ENCODE measurements at regions not wholly inside any gene's neighbourhood (a gene's known extent, or its start where the extent isn't known, plus 50 kb on each side); places are given as distances from the start of the nearest gene placed in this dataset.
A peak's percentile ranks its signal among the peaks of the same experiment; 100 is the strongest.
"Not testable (repeated sequence)": the region's sequence is repeated elsewhere in the genome, so short reads cannot be mapped to it uniquely, and the experiment has no call there.

- not testable (repeated sequence) for DNase-seq
These were observed 50.5 kb upstream of the MED13L start for GRCh38 chr12:116327992-116328391.

DNA sequence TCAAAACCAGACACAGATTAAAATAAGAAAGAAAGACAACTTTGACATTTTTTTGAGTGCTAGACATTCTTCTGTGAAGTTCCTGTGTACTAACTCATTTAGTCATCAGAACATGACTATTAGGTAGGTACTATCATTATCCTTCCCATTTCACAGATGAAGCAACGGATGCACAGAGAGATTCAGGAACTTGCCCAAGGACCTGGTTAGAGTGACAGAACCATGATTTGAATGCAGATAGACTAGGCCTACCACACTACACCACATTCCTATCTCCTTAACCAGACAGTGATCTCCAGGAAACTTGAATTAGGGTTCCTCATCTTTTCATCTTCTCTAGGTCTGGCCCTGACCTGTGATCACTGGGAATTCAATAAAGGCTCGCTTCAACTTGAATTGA is 54.4 kb upstream of the MED13L start:
- DNase-seq: no peak

GRCh38 chr12:116332705-116333380 is 55.4 kb upstream of the MED13L start:
- DNase-seq: peak; percentile 63

DNA sequence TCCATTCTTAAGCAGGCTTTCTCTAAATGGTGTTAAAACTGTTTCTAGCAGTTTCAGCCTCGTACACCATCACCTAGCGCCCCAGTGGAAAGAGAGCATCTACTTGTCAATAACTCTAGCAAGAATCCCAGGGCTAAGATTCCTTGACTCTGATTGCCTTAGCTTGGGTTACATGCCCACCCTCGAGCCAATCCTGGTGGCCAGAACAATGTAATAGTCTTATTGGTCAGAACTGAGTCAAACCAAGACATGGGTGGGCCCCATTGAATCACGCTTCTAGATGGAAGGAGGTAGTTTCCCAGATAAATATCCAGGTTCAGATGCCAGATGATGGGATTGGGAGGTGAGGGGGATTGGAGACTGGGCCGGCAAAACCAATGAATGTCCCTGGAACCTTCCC is 55.9 kb upstream of the MED13L start:
- DNase-seq: no peak

DNA sequence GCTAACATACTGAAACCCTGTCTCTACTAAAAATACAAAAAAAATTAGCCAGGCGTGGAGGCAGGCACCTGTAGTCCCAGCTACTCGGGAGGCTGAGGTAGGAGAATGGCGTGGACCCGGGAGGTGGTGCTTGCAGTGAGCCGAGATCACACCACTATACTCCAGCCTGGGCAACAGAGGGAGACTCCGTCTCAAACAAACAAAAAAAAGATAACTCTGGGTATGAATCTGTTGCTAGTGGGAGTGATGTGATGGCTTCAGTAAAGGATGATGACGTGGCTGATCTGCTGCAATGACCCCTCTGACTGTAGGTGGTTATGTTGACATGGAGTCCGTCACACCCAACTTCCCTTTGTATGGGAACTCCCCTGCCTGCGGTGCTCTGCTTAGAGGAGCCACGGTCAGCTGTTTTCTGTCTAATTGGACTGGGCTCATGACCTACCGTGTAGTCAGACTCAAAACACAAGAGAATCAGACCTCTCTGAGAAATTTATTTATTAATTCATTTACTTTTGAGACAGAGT is 59.1 kb upstream of the MED13L start:
- DNase-seq: no peak

DNA sequence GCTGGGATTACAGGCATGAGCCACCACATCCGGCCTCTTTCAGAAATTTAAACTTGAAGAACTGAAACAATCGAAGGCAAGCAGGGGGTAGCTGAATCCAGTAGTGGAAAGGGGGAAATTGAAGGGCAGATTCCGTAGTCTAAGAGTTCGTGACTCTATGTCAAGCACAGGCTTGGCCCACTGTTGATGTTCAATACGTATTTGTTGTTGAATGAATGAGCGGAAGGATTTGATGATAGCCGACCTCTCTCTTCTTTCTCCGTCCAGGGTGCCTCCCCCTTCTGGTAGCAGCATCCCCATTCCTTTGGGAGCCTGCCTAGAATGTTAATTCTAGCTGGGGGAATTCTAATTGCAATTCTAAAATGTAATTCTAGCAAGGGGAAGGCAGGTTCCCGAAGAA is 59.8 kb upstream of the MED13L start:
- DNase-seq: no peak

DNA sequence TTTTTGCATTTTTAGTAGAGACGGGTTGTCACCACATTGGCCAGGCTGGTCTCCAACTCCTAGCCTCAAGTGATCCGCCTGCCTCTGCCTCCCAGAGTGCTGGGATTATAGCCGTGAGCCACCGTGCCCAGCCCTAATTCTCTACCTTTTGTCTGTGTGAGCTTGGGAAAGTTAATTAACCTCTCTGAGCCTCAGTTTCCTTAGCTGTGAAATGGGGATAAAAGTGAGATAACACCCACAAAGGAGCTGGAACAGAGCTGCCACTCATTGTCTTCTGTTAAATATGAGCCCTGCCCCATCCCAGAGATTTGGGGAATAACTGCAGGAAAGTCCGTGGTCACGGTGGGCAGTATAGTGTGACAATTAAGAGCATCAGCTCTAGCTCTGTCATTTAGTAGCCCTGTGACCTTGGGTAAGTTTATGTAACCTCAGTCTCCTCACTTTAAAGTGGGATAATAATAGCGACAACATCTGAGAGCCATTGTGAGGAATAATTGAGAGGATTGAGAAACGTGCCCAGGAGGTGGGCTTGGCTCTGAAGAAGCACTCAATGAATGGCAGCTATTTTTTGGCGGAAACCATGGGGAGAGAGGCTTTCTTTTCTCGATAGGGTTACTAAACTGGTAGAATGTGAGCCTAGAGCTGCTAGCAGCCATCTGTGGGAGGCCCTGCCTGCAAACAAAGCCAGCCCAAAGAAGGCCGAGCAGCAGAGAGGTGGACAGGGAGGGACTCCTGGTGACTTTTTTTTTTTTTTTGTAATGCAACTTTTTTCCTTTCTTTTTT is 60.8 kb upstream of the MED13L start:
- no peak for DNase-seq

DNA sequence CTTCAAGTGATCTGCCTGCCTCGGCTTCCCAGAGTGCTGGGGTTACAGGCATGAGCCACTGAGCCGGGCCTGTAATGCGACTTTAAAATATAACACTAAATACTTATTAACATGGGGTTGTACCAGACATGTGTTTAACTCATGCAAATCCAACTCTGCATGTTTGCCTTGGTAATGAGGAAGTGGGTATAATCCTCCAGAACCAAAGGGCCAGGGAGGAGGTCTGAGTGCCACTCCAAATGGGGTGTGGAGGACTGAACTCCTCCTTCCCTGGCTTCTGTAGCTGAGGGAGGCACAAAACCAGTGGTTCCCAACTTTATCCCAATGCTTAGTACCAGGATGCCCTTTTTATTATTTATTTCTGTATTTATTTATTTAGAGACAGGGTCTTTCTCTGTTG is 61.6 kb upstream of the MED13L start:
- no peak for DNase-seq

DNA sequence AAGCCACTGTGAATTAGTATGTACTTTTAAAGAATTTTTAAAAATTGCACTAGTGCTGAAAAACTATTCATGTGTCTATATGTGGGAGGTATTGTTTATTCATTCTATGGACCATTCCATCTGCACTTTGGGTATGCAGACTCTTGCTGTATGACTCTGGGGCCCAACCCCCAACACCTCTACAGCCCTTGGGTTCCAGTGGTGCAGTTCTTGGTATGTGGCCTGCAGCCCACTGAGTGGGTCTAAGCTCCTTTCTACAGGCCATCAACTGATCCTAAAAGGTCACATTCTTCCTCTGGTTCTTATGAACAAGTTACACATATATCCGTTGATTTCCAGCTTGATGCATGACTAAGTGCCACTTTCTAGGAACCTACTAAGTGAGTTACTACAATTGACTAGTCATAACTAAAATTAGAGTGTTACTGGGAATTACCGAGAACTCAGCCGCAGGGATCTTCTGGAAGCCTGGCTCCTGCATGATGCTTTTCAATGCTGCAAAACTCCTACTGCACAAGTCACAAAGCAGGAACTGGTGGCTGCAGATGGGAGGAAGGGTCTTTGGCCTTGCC is 62.4 kb upstream of the MED13L start:
- no peak for DNase-seq

DNA sequence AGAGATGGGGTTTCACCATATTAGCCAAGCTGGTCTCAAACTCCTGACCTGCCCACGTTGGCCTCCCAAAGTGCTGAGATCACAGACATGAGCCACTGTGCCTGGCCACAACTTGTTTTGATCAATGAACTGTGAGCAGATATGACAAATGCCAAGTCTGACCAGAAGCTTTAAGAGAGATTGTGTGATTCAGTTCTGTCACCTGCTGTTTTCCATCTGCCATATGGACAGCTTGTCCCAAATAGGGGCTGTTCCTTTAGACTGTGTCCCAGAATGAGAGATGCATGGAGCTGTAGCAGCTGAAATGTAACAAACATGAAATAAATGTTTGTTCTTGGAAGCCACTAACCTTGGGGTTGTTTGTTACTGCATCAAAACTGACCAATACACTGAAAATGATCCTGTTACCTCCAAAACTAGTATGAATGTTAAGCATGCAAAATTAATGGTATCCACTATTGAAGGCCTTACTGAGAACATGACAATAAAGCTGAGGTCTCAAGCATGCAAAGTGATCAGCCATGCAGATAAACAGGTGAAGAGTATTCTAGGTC is 65.9 kb upstream of the MED13L start:
- no peak for DNase-seq

GRCh38 chr12:116346222-116346621 is 68.7 kb upstream of the MED13L start:
- no peak for DNase-seq

GRCh38 chr12:116346741-116347140 is 69.2 kb upstream of the MED13L start:
- no peak for DNase-seq

GRCh38 chr12:116347265-116347664 is 69.8 kb upstream of the MED13L start:
- DNase-seq: no peak

DNA sequence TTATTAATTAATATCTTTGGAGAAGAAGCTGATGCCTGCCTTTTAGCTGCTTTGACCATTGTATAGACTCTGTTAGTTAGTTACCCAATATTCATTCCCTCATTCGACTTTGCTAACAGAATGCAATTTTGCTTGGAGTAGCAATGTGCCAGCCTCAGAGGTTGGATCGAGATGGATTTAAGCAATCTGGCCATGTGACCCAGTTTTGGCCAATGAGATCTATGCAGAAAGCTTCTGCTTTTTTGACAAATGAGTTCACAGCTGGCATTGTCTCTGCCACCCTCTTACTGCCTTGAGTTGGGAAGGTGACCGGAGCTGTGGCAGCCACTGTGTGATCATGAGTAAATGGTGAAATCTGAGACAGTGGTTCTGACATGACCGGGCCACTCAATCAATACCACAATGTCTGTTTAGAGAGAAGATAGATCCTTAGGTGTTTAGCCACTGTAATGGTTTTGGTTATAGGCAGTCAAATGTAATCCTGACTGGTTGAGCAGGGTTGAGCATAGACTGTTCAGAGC is 74.9 kb upstream of the MED13L start:
- no peak for DNase-seq

DNA sequence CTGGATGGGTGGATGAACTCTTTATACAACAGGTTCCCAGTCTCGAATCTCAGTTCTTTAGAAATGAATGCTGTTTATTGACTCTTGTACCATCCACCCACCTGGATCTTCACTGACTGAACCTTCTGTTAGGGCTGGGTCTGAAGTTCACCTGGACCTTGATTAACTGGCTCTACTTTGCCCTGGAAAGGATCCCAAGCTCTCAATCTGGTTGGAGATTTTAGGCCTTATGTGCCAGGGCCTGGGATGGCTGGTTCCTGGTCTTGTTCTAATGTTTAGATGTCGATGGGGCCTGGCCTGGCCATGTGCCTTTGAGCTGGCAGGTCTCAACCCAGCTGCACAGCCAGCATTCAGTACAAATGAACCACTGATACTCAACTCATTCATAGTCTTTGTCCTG is 76.5 kb upstream of the MED13L start:
- DNase-seq: no peak

- no peak for DNase-seq
These were observed 77.0 kb upstream of the MED13L start for GRCh38 chr12:116354534-116354933.

DNA sequence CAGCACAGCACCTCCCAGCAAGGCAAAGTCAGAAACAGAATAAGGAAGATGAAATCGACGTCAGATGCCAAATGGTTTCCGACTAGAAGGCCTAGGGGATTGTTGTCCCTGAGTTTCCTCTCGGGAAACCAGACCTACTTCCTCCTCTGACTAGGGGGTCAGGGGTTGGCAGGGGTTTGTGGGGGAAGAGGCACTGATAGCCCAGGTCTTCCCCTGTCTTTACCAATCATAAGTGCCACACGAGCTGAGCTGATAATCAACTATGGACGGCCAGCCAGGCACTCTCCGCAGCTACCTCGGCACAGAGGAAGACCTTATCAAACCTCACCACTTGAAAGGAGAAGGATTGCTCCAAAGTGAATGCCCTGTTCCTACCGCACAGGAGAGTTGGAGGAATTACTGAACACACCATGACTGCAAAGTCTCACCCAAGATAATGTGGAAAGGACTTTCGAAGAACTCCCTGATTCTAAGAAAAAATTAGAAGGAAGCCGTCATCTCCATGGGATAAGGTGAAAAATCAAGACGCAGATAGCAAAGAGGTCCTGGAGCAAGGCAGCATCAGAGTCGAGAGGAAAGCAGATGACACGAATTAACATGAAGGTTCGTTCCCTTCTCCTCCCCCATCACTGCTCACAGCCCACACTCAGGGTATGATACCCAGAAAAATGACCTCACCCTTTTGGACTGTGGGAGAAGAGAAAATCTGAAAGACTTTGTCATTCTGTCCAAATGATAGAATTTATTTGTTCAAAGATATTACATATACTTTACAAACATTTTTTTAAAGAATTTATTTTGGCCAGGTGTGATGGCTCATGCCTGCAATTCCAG is 77.7 kb upstream of the MED13L start:
- no peak for DNase-seq

DNA sequence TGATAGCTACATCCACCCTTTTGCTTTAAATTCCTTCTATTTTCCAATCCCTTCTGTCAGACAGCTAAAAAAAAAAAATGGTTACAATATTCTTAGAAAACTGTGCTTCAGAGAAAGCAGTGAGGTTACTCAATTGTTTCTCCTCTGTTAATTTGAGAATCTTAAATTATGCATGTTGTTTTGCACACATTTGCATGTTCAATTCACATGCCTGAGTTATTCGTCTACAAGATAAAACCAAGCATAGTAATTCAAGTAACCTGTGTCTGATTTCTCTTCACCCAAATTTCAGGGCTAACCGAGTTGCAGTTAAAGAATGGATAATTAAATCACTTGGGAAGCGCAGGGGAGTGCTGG is 81.0 kb upstream of the MED13L start:
- no peak for DNase-seq

DNA sequence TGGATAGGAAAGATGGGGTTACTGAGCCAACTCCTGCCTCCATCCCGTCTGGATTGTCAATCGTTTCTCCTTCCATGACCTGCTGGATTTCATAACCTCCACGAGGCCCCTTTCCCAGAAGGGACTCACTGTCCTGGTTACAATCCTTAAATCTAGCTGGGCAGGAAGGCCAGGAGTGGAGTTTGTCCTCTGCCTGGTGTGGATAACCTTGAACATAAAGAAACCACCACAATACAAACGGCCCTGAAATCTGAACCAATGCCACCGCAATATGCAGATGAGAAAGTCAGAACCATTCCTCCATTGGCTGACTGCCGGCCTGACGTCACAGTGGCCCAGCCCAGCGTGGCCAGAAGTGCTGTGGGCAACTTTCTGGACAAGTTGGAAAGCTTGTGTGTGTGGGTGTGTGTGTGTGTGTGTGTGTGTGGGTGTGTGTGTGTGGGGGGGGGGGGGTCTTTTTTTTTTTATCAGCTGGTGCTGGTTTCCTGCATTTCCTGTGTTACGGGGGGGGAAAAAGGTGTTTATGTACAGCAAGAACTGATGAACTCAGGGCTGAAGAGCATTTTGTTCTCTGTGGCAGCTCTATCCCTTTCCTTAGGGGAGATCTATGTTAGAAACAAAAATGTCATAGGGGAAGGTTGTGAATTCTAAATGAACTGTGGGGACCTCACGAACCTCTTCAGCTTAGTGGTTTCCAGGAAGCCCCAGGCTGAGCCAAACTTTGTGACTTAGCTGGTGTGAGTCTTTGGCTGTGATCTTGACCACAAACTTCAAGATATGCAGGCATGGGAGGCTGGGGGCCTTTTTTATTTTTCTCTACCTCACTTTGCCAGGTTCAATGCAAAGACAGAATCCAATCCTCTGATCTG is 81.6 kb upstream of the MED13L start:
- DNase-seq: peak; percentile 57

DNA sequence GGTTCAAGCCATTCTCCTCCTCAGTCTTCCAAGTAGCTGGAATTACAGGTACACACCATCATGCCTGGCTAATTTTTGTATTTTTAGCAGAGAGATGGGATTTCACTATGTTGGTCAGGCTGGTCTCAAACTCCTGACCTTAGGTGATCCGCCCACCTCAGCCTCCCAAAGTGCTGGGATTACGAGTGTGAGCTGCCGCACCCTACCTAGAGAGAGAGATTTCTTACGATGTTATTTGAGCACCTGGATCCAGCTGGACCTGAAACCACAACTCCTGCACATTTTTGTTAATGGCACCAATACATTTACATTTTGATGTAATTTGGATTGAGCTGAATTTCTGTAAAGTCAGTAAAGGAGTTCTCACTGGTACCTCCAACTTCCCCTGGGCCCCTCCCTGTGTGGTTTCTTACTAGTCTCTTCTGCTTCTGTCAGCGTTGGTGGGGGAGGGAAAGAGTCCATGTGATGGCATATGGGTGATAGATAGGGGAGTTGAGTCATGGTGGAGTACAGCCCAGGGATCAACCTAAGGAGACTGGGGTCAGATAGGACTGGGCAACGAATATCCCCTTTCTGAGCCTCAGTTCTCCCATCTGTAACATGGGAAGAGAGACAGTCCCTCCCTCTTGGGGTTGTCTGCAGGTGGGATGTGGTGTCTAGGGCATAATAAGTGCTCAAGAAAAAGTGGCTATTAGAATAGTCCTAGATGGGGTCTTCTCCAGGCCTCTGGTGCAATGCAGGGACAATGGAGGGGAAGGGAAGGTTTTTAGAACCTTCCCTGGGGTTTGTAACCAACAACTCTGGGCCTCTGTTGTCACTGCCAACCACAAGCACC is 83.3 kb upstream of the MED13L start:
- no peak for DNase-seq
